SK-N-SH treated with all-trans-retinoic acid at 6 μM for 48 hours (cell line): ENCODE measurements at regions not wholly inside any gene's neighbourhood (a gene's known extent, or its start where the extent isn't known, plus 50 kb on each side); places are given as distances from the start of the nearest gene placed in this dataset.

Experiments used
- ATAC-seq: fragments of 200-7000 bp; cut with Tn5 transposase; 3 replicates; pipeline ENCODE4 v1.9.1; 2020; ENCODE audit warnings: mild to moderate bottlenecking, moderate library complexity
- ARNTL ChIP-seq: fragments of 450-650 bp; formaldehyde crosslinking; IDR thresholded peaks from 2 replicates; pipeline ENCODE4 v1.5.0; 2020; ENCODE audit warnings: low read depth, mild to moderate bottlenecking, moderate library complexity, borderline replicate concordance
- BACH2 ChIP-seq: fragments of 250-450 bp; sonication (Bioruptor Pico); IDR thresholded peaks from 2 replicates; pipeline ENCODE4 v1.9.0; 2021; ENCODE audit warnings: mild to moderate bottlenecking, borderline replicate concordance
- CSDC2 ChIP-seq: fragments of 250-450 bp; sonication (Bioruptor Pico); IDR thresholded peaks from 2 replicates; pipeline ENCODE4 v1.5.0; 2020; ENCODE audit warnings: mild to moderate bottlenecking, moderate library complexity
- CSRNP3 ChIP-seq: fragments of 250-450 bp; sonication (Bioruptor Pico); IDR thresholded peaks from 2 replicates; pipeline ENCODE4 v1.5.1; 2021; ENCODE audit warnings: mild to moderate bottlenecking, moderate library complexity
- ESRRG ChIP-seq: fragments of 250-450 bp; sonication (Bioruptor Pico); IDR thresholded peaks from 2 replicates; pipeline ENCODE4 v1.6.1; 2021; ENCODE audit warnings: mild to moderate bottlenecking
- ISL1 ChIP-seq: fragments of 250-450 bp; sonication (Bioruptor Pico); IDR thresholded peaks from 2 replicates; pipeline ENCODE4 v2.1.2; 2022; ENCODE audit warnings: mild to moderate bottlenecking, moderate library complexity
- OSR1 ChIP-seq: fragments of 250-450 bp; sonication (Bioruptor Pico); IDR thresholded peaks from 2 replicates; pipeline ENCODE4 v1.8.0; 2022; ENCODE audit warnings: moderate library complexity, mild to moderate bottlenecking, inconsistent platforms
- PPARA ChIP-seq: fragments of 250-450 bp; sonication (Bioruptor Pico); IDR thresholded peaks from 2 replicates; pipeline ENCODE4 v1.5.0; 2020; ENCODE audit warnings: mild to moderate bottlenecking, borderline replicate concordance
- RARB ChIP-seq: fragments of 250-450 bp; sonication (Bioruptor Pico); IDR thresholded peaks from 2 replicates; pipeline ENCODE4 v1.8.0; 2021; ENCODE audit warnings: mild to moderate bottlenecking, moderate library complexity
- SNAI2 ChIP-seq: fragments of 250-450 bp; sonication (Bioruptor Pico); IDR thresholded peaks from 2 replicates; pipeline ENCODE4 v1.5.0; 2020; ENCODE audit warnings: mild to moderate bottlenecking, moderate library complexity
- TCF4 ChIP-seq: fragments of 250-450 bp; sonication (Bioruptor Pico); IDR thresholded peaks from 2 replicates; pipeline ENCODE4 v1.8.0; 2021; ENCODE audit warnings: mild to moderate bottlenecking, moderate library complexity, borderline replicate concordance
- TOX ChIP-seq: fragments of 250-450 bp; sonication (Bioruptor Pico); IDR thresholded peaks from 2 replicates; pipeline ENCODE4 v1.8.0; 2021; ENCODE audit warnings: mild to moderate bottlenecking, moderate library complexity, borderline replicate concordance
- ZFP3 ChIP-seq: fragments of 250-450 bp; sonication (Bioruptor Pico); IDR thresholded peaks from 2 replicates; pipeline ENCODE4 v1.5.0; 2020; ENCODE audit warnings: mild to moderate bottlenecking, moderate library complexity
- ZFP30 ChIP-seq: fragments of 450-650 bp; formaldehyde crosslinking; IDR thresholded peaks from 2 replicates; pipeline ENCODE4 v1.5.0; 2022; ENCODE audit warnings: mild to moderate bottlenecking, moderate library complexity
- ZNF565 ChIP-seq: fragments of 450-650 bp; formaldehyde crosslinking; conservative IDR thresholded peaks from 2 replicates; pipeline ENCODE4 v1.5.0; 2020; ENCODE audit warnings: low read depth, mild to moderate bottlenecking, moderate library complexity
- ZNF70 ChIP-seq: fragments of 450-650 bp; formaldehyde crosslinking; IDR thresholded peaks from 2 replicates; pipeline ENCODE4 v1.5.0; 2020; ENCODE audit warnings: mild to moderate bottlenecking, moderate library complexity
- ZNF8 ChIP-seq: fragments of 450-650 bp; formaldehyde crosslinking; IDR thresholded peaks from 2 replicates; pipeline ENCODE4 v1.5.0; 2020; ENCODE audit warnings: mild to moderate bottlenecking, moderate library complexity
- TF ChIP-seq, protein P1 (sequence below): fragments of 250-450 bp; sonication (Bioruptor Pico); IDR thresholded peaks from 2 replicates; pipeline ENCODE4 v1.5.1; 2020; ENCODE audit warnings: low read depth, mild to moderate bottlenecking, moderate library complexity
- TF ChIP-seq, protein P2 (sequence below): fragments of 250-450 bp; sonication (Bioruptor Pico); IDR thresholded peaks from 2 replicates; pipeline ENCODE4 v1.8.0; 2021; ENCODE audit warnings: low read depth, mild to moderate bottlenecking, moderate library complexity, borderline replicate concordance
- TF ChIP-seq, protein P3 (sequence below): fragments of 250-450 bp; sonication (Bioruptor Pico); IDR thresholded peaks from 2 replicates; pipeline ENCODE4 v1.5.0; 2020; ENCODE audit warnings: mild to moderate bottlenecking, moderate library complexity
- TF ChIP-seq, protein P4 (sequence below): fragments of 250-450 bp; sonication (Bioruptor Pico); IDR thresholded peaks from 2 replicates; pipeline ENCODE4 v1.8.0; 2020; ENCODE audit warnings: mild to moderate bottlenecking, moderate library complexity, borderline replicate concordance

DNA sequence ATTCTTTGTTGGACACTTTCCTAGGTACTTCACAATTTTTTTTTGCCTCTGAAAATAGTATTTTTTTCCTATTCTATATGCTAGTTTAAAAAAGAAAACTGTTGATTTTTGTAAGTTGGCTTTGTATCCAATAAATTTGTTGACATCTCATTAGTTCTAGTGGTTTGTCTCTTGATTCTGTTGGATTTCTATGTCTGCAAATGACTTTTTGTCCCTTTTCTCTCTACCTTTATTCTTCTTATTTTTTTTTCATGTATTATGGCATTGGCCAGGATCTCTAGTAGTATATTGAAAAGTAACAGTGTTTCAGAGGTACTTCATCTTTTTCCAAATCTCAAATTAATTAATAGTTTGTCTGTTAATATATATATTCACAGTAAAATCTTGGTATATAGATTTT lies 59.1 kb upstream of the TSPAN11 start:
- ATAC-seq = no peak
- no peak for TF ChIP-seq ZNF565
- no peak for TF ChIP-seq ZNF8 (CRISPR knock-in tag)
- TF ChIP-seq CSDC2 (CRISPR knock-in tag) = no peak
- TF ChIP-seq, protein P1, sequence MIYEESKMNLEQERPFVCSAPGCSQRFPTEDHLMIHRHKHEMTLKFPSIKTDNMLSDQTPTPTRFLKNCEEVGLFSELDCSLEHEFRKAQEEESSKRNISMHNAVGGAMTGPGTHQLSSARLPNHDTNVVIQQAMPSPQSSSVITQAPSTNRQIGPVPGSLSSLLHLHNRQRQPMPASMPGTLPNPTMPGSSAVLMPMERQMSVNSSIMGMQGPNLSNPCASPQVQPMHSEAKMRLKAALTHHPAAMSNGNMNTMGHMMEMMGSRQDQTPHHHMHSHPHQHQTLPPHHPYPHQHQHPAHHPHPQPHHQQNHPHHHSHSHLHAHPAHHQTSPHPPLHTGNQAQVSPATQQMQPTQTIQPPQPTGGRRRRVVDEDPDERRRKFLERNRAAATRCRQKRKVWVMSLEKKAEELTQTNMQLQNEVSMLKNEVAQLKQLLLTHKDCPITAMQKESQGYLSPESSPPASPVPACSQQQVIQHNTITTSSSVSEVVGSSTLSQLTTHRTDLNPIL (CRISPR knock-in tag) = no peak
- no peak for TF ChIP-seq ISL1 (CRISPR knock-in tag)
- no peak for TF ChIP-seq ZFP30 (CRISPR knock-in tag)
- no peak for TF ChIP-seq TCF4
- TF ChIP-seq, protein P2, sequence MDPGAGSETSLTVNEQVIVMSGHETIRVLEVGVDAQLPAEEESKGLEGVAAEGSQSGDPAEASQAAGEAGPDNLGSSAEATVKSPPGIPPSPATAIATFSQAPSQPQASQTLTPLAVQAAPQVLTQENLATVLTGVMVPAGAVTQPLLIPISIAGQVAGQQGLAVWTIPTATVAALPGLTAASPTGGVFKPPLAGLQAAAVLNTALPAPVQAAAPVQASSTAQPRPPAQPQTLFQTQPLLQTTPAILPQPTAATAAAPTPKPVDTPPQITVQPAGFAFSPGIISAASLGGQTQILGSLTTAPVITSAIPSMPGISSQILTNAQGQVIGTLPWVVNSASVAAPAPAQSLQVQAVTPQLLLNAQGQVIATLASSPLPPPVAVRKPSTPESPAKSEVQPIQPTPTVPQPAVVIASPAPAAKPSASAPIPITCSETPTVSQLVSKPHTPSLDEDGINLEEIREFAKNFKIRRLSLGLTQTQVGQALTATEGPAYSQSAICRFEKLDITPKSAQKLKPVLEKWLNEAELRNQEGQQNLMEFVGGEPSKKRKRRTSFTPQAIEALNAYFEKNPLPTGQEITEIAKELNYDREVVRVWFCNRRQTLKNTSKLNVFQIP (CRISPR knock-in tag) = no peak
- TF ChIP-seq ARNTL (CRISPR knock-in tag) = no peak
- no peak for TF ChIP-seq RARB
- no peak for TF ChIP-seq CSRNP3 (CRISPR knock-in tag)

- no peak for TF ChIP-seq ZFP3
- TF ChIP-seq TOX (CRISPR knock-in tag) = no peak
- TF ChIP-seq RARB = no peak
- TF ChIP-seq PPARA = no peak
- TF ChIP-seq BACH2 = no peak
- no peak for TF ChIP-seq OSR1 (CRISPR knock-in tag)
- TF ChIP-seq, protein P3, sequence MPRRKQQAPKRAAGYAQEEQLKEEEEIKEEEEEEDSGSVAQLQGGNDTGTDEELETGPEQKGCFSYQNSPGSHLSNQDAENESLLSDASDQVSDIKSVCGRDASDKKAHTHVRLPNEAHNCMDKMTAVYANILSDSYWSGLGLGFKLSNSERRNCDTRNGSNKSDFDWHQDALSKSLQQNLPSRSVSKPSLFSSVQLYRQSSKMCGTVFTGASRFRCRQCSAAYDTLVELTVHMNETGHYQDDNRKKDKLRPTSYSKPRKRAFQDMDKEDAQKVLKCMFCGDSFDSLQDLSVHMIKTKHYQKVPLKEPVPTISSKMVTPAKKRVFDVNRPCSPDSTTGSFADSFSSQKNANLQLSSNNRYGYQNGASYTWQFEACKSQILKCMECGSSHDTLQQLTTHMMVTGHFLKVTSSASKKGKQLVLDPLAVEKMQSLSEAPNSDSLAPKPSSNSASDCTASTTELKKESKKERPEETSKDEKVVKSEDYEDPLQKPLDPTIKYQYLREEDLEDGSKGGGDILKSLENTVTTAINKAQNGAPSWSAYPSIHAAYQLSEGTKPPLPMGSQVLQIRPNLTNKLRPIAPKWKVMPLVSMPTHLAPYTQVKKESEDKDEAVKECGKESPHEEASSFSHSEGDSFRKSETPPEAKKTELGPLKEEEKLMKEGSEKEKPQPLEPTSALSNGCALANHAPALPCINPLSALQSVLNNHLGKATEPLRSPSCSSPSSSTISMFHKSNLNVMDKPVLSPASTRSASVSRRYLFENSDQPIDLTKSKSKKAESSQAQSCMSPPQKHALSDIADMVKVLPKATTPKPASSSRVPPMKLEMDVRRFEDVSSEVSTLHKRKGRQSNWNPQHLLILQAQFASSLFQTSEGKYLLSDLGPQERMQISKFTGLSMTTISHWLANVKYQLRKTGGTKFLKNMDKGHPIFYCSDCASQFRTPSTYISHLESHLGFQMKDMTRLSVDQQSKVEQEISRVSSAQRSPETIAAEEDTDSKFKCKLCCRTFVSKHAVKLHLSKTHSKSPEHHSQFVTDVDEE (CRISPR knock-in tag) = no peak
- TF ChIP-seq ARNTL (CRISPR knock-in tag) = no peak
- no peak for ATAC-seq
These were observed 60.3 kb upstream of the TSPAN11 start for GRCh38 chr12:30866256-30866655.

DNA sequence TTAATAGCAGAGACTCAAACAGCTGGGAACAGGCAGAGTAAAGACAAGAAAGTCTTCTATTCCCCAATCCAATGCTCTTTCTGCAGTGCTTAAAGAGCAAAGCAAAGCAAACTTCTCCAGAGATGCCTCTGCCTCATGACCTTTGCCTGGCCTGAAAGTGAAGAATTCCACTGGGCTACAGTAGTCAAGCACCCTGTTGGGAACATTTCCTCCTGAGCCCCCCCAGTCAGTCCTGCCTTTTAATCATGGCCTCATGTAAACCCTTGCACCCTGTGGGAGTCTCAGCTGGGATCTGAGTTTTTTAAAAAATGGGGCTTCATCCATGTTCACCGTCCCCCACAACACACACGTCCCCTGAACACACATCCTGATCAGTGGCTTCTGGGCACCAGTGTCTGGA lies 62.7 kb upstream of the TSPAN11 start:
- no peak for ATAC-seq
- no peak for TF ChIP-seq ISL1 (CRISPR knock-in tag)
- TF ChIP-seq ZNF70 = no peak
- TF ChIP-seq, protein P1 (CRISPR knock-in tag) = no peak
- no peak for TF ChIP-seq SNAI2
- TF ChIP-seq ESRRG = no peak
- TF ChIP-seq, protein P4, sequence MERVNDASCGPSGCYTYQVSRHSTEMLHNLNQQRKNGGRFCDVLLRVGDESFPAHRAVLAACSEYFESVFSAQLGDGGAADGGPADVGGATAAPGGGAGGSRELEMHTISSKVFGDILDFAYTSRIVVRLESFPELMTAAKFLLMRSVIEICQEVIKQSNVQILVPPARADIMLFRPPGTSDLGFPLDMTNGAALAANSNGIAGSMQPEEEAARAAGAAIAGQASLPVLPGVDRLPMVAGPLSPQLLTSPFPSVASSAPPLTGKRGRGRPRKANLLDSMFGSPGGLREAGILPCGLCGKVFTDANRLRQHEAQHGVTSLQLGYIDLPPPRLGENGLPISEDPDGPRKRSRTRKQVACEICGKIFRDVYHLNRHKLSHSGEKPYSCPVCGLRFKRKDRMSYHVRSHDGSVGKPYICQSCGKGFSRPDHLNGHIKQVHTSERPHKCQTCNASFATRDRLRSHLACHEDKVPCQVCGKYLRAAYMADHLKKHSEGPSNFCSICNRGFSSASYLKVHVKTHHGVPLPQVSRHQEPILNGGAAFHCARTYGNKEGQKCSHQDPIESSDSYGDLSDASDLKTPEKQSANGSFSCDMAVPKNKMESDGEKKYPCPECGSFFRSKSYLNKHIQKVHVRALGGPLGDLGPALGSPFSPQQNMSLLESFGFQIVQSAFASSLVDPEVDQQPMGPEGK (CRISPR knock-in tag) = no peak
- TF ChIP-seq ARNTL (CRISPR knock-in tag) = no peak
- no peak for TF ChIP-seq CSDC2 (CRISPR knock-in tag)
- TF ChIP-seq CSRNP3 (CRISPR knock-in tag) = no peak
- TF ChIP-seq ZNF8 (CRISPR knock-in tag) = no peak
- TF ChIP-seq ZFP3 = no peak
- TF ChIP-seq ZFP30 (CRISPR knock-in tag) = no peak
- no peak for TF ChIP-seq TCF4
- no peak for TF ChIP-seq TOX (CRISPR knock-in tag)
